ENCODE measurements at regions not wholly inside any gene's neighbourhood (a gene's known extent, or its start where the extent isn't known, plus 50 kb on each side); places are given as distances from the start of the nearest gene placed in this dataset.

DNA sequence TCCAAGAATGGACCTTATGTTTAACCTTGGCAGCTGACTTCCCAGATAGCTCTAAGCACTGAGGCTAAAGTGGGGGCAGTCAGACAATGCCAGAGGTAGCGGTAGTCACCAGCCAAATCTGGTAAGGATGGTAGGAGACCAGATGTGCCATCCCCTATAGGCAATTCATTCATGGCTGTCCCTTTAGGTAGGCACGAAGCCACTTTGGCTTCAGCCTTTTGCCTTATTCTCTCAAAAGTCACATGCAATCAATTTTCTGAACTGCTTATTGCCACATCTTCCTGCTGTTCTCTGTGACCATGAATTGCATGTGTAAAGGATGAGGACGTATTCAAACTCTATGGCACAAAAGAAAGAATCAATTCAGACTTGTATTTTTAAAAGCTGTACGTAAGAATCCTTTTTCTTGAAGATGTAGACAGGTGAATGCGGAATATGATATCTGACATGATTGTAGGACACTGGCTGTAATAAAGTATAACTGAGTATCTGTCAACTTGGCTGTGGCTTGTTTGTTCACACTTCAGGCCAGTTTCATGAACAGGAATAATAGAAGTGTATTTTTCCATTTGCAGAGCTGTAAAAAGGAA lies 611.7 kb downstream of the NR2F1-AS1 start:
- no peaks in the 10 kb centered on the region for H3K36me3 ChIP-seq (ENCODE audit: insufficient read depth, low read length)
- H2AFZ ChIP-seq (ENCODE audit: low read depth, low read length): no peak overlapping the region
- no peak overlapping the region for H3K9ac ChIP-seq (ENCODE audit: low read length)
- TF ChIP-seq RAD21 (conservative IDR thresholded peaks at IDR 0.05) (no peak), MXI1 (conservative IDR thresholded peaks at IDR 0.05; ENCODE audit: poor library complexity, severe bottlenecking) (no peak), POLR2AphosphoS5 (IDR thresholded peaks at IDR 0.05) (no peak), SMC3 (conservative IDR thresholded peaks at IDR 0.05; ENCODE audit: poor library complexity) (no peak), EP300 (conservative IDR thresholded peaks at IDR 0.05; ENCODE audit: poor library complexity, severe bottlenecking) (no peak), EZH2 (IDR thresholded peaks at IDR 0.05; ENCODE audit: borderline replicate concordance, insufficient read depth, low read length, poor library complexity, severe bottlenecking) (no peak), TAF1 (IDR thresholded peaks at IDR 0.05; ENCODE audit: low read depth) (no peak)
- TF ChIP-seq, protein P1, sequence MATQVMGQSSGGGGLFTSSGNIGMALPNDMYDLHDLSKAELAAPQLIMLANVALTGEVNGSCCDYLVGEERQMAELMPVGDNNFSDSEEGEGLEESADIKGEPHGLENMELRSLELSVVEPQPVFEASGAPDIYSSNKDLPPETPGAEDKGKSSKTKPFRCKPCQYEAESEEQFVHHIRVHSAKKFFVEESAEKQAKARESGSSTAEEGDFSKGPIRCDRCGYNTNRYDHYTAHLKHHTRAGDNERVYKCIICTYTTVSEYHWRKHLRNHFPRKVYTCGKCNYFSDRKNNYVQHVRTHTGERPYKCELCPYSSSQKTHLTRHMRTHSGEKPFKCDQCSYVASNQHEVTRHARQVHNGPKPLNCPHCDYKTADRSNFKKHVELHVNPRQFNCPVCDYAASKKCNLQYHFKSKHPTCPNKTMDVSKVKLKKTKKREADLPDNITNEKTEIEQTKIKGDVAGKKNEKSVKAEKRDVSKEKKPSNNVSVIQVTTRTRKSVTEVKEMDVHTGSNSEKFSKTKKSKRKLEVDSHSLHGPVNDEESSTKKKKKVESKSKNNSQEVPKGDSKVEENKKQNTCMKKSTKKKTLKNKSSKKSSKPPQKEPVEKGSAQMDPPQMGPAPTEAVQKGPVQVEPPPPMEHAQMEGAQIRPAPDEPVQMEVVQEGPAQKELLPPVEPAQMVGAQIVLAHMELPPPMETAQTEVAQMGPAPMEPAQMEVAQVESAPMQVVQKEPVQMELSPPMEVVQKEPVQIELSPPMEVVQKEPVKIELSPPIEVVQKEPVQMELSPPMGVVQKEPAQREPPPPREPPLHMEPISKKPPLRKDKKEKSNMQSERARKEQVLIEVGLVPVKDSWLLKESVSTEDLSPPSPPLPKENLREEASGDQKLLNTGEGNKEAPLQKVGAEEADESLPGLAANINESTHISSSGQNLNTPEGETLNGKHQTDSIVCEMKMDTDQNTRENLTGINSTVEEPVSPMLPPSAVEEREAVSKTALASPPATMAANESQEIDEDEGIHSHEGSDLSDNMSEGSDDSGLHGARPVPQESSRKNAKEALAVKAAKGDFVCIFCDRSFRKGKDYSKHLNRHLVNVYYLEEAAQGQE (IDR thresholded peaks at IDR 0.05; ENCODE audit: borderline replicate concordance): no peak
- TF ChIP-seq, protein P2, sequence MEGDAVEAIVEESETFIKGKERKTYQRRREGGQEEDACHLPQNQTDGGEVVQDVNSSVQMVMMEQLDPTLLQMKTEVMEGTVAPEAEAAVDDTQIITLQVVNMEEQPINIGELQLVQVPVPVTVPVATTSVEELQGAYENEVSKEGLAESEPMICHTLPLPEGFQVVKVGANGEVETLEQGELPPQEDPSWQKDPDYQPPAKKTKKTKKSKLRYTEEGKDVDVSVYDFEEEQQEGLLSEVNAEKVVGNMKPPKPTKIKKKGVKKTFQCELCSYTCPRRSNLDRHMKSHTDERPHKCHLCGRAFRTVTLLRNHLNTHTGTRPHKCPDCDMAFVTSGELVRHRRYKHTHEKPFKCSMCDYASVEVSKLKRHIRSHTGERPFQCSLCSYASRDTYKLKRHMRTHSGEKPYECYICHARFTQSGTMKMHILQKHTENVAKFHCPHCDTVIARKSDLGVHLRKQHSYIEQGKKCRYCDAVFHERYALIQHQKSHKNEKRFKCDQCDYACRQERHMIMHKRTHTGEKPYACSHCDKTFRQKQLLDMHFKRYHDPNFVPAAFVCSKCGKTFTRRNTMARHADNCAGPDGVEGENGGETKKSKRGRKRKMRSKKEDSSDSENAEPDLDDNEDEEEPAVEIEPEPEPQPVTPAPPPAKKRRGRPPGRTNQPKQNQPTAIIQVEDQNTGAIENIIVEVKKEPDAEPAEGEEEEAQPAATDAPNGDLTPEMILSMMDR (IDR thresholded peaks at IDR 0.05; ENCODE audit: poor library complexity, severe bottlenecking): no peak
- no peaks in the 10 kb centered on the region for H3K9me3 ChIP-seq (ENCODE audit: low read length)
- no peaks in the 10 kb centered on the region for H3K27me3 ChIP-seq (ENCODE audit: insufficient read depth, low read depth, low read length)
- H4K20me1 ChIP-seq (ENCODE audit: insufficient read depth): no peaks in the 10 kb centered on the region
- no peaks in the 10 kb centered on the region for H3K9me2 ChIP-seq (ENCODE audit: insufficient read depth, low read length)
- H3K27ac ChIP-seq (ENCODE audit: low read length): no peak overlapping the region
- no peak overlapping the region for H3K4me3 ChIP-seq (ENCODE audit: low read length)
- H3K79me2 ChIP-seq (replicated peaks; ENCODE audit: insufficient read depth, low read length): no peaks in the 10 kb centered on the region
- H3K4me2 ChIP-seq (ENCODE audit: low read length): no peak overlapping the region
- H3F3A ChIP-seq (ENCODE audit: insufficient read depth, low read length, poor library complexity, severe bottlenecking): no peaks in the 10 kb centered on the region

DNA sequence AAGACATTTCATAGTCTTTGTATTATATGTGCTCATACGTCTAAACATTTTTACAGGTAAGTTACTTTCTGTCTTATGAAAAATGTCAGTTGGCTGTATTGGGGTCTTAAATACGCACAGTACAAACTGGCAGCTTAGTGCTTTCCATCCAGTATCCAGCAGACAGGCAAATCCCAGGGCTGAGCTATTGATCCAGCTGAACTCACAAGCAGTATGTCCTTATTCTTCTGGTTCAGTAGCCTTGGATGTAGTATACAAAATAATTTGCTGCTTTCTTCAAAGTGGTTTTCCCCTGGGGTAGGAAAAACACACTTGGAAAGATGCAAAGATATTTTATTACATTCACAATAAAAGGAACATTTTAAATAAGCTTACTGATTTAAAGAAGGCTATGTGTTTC lies 617.2 kb downstream of the NR2F1-AS1 start:
- no peaks in the 10 kb centered on the region for H3F3A ChIP-seq (ENCODE audit: insufficient read depth, low read length, poor library complexity, severe bottlenecking)
- no peaks in the 10 kb centered on the region for H3K9me2 ChIP-seq (ENCODE audit: insufficient read depth, low read length)
- H3K36me3 ChIP-seq (ENCODE audit: insufficient read depth, low read length): no peaks in the 10 kb centered on the region
- no peak overlapping the region for H3K27ac ChIP-seq (ENCODE audit: low read length)
- no peak overlapping the region for H2AFZ ChIP-seq (ENCODE audit: low read depth, low read length)
- no peaks in the 10 kb centered on the region for H4K20me1 ChIP-seq (ENCODE audit: insufficient read depth)
- H3K79me2 ChIP-seq (replicated peaks; ENCODE audit: insufficient read depth, low read length): no peaks in the 10 kb centered on the region
- TF ChIP-seq, protein P1 (IDR thresholded peaks at IDR 0.05; ENCODE audit: borderline replicate concordance): no peak
- TF ChIP-seq POLR2AphosphoS5 (IDR thresholded peaks at IDR 0.05) (peak; percentile 16), EP300 (conservative IDR thresholded peaks at IDR 0.05; ENCODE audit: poor library complexity, severe bottlenecking) (peak; percentile 29)
- H3K27me3 ChIP-seq (ENCODE audit: insufficient read depth, low read depth, low read length): no peaks in the 10 kb centered on the region
- no peak overlapping the region for H3K4me2 ChIP-seq (ENCODE audit: low read length)
- H3K9ac ChIP-seq (ENCODE audit: low read length): no peak overlapping the region
- H3K4me3 ChIP-seq (ENCODE audit: low read length): no peak overlapping the region
- H3K9me3 ChIP-seq (ENCODE audit: low read length): no peaks in the 10 kb centered on the region
